C4-2B (cell line): ENCODE measurements at regions not wholly inside any gene's neighbourhood (a gene's known extent, or its start where the extent isn't known, plus 50 kb on each side); places are given as distances from the start of the nearest gene placed in this dataset.

Experiments
- ZFX ChIP-seq: fragments of 450-650 bp; IDR thresholded peaks from 2 replicates; pipeline ENCODE4 v1.6.1; 2017
- TF ChIP-seq, protein P1 (sequence below): fragments of 450-650 bp; conservative IDR thresholded peaks from 2 replicates; pipeline ENCODE4 v1.5.1; 2017; ENCODE audit warnings: mild to moderate bottlenecking

DNA sequence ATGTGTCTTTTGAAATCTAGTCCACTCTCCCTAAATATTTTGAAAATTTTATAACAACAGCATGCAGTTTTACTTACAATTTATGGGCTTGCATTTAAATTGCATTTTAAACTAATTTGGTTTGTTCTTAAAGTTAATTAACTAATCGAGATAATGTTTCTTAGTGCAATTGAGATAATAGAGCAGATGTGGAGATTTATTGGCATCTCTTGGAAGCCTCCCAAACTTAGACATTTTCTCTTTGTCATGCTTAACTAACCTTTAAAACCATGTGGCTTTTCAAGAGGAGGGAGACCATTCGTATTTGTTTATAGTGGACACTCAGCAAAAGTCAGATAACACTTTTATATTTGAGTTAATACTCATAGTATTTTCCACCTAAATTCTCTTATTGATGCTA, 887.0 kb upstream of the CELF2 start:
- TF ChIP-seq, protein P1, sequence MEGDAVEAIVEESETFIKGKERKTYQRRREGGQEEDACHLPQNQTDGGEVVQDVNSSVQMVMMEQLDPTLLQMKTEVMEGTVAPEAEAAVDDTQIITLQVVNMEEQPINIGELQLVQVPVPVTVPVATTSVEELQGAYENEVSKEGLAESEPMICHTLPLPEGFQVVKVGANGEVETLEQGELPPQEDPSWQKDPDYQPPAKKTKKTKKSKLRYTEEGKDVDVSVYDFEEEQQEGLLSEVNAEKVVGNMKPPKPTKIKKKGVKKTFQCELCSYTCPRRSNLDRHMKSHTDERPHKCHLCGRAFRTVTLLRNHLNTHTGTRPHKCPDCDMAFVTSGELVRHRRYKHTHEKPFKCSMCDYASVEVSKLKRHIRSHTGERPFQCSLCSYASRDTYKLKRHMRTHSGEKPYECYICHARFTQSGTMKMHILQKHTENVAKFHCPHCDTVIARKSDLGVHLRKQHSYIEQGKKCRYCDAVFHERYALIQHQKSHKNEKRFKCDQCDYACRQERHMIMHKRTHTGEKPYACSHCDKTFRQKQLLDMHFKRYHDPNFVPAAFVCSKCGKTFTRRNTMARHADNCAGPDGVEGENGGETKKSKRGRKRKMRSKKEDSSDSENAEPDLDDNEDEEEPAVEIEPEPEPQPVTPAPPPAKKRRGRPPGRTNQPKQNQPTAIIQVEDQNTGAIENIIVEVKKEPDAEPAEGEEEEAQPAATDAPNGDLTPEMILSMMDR: no peak
- TF ChIP-seq ZFX: no peak
